ENCODE measurements at regions not wholly inside any gene's neighbourhood (a gene's known extent, or its start where the extent isn't known, plus 50 kb on each side); places are given as distances from the start of the nearest gene placed in this dataset.

DNA sequence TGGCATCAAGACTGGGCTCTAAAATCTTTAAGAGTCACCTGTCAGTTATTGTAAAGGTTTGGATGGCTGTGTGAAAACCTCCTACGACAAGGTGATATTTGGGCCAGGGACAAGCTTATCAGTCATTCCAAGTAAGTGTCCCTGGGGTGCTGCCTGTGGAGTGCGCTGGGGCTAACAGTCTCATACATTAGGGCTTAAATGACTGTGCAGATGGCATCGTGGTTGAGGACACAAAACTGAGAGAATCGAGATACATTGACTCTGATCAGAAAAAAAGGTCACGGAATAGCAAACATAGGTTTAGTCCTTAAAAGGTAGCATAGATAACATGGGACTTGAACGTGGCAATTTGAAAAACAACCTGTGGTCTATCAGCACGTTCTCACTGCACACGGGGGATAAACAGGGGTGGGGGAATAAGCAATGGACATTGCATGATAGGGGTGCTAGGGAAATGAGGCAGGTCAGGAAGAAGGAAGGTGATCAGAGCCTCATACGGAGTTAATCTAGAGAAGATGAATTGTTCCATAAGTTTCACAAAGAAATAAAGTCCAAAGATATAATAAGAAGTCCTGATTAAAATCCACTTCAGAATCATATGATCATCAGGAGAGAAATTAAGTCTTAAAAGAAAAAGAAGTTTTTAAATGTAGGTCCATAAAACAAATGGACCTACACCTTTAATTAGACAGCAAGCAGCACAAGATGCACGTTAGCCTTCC, 100.3 kb downstream of the DAD1 start:
- H3K36me3 Mint-ChIP-seq (ENCODE audit: low read depth) = no peaks in the 10 kb centered on the region
- TF ChIP-seq, protein P1, sequence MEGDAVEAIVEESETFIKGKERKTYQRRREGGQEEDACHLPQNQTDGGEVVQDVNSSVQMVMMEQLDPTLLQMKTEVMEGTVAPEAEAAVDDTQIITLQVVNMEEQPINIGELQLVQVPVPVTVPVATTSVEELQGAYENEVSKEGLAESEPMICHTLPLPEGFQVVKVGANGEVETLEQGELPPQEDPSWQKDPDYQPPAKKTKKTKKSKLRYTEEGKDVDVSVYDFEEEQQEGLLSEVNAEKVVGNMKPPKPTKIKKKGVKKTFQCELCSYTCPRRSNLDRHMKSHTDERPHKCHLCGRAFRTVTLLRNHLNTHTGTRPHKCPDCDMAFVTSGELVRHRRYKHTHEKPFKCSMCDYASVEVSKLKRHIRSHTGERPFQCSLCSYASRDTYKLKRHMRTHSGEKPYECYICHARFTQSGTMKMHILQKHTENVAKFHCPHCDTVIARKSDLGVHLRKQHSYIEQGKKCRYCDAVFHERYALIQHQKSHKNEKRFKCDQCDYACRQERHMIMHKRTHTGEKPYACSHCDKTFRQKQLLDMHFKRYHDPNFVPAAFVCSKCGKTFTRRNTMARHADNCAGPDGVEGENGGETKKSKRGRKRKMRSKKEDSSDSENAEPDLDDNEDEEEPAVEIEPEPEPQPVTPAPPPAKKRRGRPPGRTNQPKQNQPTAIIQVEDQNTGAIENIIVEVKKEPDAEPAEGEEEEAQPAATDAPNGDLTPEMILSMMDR (conservative IDR thresholded peaks at IDR 0.05) = no peak
- DNase-seq (ENCODE audit: low read depth, low spot score) = no peak
- no peak overlapping the region for H3K27ac Mint-ChIP-seq (ENCODE audit: unreplicated experiment)
- H3K27me3 Mint-ChIP-seq (ENCODE audit: low read depth) = peaks cover 20% of the 10 kb centered on the region
- H3K4me1 Mint-ChIP-seq = peaks cover 7% of the 10 kb centered on the region
- no peaks in the 10 kb centered on the region for H3K9me3 Mint-ChIP-seq
- H3K4me3 Mint-ChIP-seq = no peak overlapping the region

DNA sequence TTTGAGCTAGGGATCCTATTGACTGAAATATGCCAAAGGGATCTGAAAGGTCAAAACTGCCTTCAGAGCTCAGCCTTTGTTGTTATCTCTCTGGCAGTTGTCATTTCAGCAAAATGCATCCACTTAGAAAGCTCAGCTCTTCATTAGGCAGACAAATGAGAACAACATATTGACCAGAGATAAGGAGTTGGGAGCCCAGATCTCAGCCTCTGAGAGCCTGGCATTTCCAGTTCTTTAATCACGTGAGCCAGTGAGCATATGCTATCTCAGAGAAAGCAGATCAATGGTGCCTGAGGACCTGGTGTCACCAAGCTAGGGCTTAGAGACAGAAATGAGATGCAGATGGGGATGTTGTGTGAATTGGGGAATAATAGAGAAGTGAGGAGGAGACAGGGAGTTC, 101.1 kb downstream of the DAD1 start:
- Mint-ChIP-seq H3K36me3 (ENCODE audit: low read depth) (no peaks in the 10 kb centered on the region), H3K27ac (ENCODE audit: unreplicated experiment) (no peak overlapping the region), H3K9me3 (no peaks in the 10 kb centered on the region), H3K4me1 (peaks cover 7% of the 10 kb centered on the region), H3K27me3 (ENCODE audit: low read depth) (peaks cover 20% of the 10 kb centered on the region), H3K4me3 (no peak overlapping the region)
- TF ChIP-seq, protein P1 (conservative IDR thresholded peaks at IDR 0.05) = no peak
- no peak for DNase-seq (ENCODE audit: low read depth, low spot score)

DNA sequence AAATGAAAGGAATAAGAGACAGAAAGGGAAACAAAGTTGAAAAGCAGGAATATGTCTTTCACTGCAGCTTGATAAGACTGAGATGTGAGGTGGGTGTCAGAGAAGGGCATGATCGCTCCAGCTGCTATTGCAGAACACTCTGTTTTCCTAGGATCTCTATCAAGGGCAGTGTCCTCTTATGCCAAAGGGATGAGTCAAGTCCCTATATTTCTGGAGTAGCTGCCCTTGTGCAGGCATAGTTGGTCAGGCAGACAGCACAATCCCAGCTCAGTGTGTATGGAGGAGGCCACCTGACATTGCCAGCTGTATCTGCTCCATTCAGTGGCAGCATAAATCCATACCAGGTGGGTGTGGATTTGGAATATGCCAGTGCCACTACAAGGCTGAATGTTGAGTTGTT, 101.6 kb downstream of the DAD1 start:
- Mint-ChIP-seq H3K4me1 (peaks cover 7% of the 10 kb centered on the region), H3K9me3 (no peaks in the 10 kb centered on the region), H3K27me3 (ENCODE audit: low read depth) (peaks cover 20% of the 10 kb centered on the region), H3K27ac (ENCODE audit: unreplicated experiment) (no peak overlapping the region), H3K36me3 (ENCODE audit: low read depth) (no peaks in the 10 kb centered on the region), H3K4me3 (no peak overlapping the region)
- TF ChIP-seq, protein P1 (conservative IDR thresholded peaks at IDR 0.05) = no peak
- DNase-seq (ENCODE audit: low read depth, low spot score) = no peak

DNA sequence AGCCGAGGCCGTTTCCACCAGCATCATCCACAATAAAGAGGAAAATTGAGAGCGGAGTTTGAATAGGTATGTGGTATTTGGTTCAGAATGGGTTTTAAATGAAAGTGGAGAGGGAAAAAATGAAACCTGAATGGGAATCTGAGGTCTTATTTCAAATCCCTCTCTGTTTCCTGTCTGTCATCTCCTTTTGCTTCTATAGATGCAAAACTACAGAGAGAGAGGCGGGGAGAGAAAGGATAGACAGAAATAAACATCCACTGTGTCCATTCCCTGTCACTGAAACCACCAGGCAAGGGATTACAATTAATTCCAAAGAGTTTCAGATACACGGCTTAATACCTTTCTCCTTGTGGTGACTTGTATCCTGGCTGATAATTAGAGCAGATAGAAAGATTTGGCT, 102.3 kb downstream of the DAD1 start:
- Mint-ChIP-seq H3K27ac (ENCODE audit: unreplicated experiment) (no peak overlapping the region), H3K4me3 (no peak overlapping the region), H3K27me3 (ENCODE audit: low read depth) (peaks cover 18% of the 10 kb centered on the region), H3K9me3 (no peaks in the 10 kb centered on the region), H3K36me3 (ENCODE audit: low read depth) (no peaks in the 10 kb centered on the region), H3K4me1 (peaks cover 7% of the 10 kb centered on the region)
- TF ChIP-seq, protein P1 (conservative IDR thresholded peaks at IDR 0.05) = no peak
- DNase-seq (ENCODE audit: low read depth, low spot score) = no peak

DNA sequence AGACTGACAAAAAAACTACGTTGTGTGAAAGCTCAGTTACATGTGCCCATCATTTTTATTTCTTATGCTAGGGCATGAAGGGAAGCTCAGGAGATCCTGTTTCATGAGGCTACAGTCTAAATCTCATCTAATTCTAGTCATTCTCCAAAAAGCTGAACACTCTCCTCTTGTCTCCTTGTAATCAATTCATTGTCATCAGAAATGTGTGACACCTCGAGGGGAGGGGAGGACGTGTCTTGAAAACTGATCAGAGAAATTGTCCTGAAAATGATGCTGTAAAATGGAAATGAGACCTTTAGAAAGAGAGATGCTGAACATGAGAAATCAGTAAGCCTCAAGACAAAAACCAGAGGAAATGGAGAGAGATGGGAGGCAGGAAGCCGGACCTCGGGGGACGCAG, 103.4 kb downstream of the DAD1 start:
- H3K9me3 Mint-ChIP-seq = no peaks in the 10 kb centered on the region
- H3K36me3 Mint-ChIP-seq (ENCODE audit: low read depth) = no peaks in the 10 kb centered on the region
- H3K4me1 Mint-ChIP-seq = peaks cover 12% of the 10 kb centered on the region
- H3K27ac Mint-ChIP-seq (ENCODE audit: unreplicated experiment) = no peak overlapping the region
- peaks cover 19% of the 10 kb centered on the region for H3K27me3 Mint-ChIP-seq (ENCODE audit: low read depth)
- no peak for DNase-seq (ENCODE audit: low read depth, low spot score)
- TF ChIP-seq, protein P1 (conservative IDR thresholded peaks at IDR 0.05) = no peak
- H3K4me3 Mint-ChIP-seq = no peak overlapping the region

Data from neural crest cell (in vitro differentiated cells).